ENCODE measurements at regions not wholly inside any gene's neighbourhood (a gene's known extent, or its start where the extent isn't known, plus 50 kb on each side); places are given as distances from the start of the nearest gene placed in this dataset.

DNA sequence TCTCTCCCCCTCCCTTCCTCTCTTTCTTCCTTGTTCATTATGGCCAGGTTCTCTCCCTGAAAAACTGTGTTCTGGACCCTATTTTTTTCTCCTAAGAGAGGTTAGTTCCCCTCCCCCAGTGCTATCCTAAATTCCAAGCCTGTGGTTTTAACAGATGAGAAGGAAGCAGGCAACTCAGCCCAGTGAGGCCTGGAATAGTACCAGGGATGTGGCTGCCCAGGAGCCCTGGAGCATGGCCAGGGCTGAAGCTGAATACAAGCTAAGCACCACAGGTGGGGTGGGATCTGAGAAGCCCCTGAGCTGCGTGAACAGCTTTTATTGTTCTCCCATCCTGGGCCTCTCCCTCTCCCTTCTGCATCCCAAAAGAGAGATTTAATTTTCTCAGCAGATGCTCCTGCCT is 1581.3 kb upstream of the TMEM132C start:
- H3K27me3 ChIP-seq (ENCODE audit: control insufficient read depth, insufficient read depth, low read length): no peaks in the 10 kb centered on the region
- no peak for DNase-seq (ENCODE audit: low read depth, low spot score)
- TF ChIP-seq, protein P1, sequence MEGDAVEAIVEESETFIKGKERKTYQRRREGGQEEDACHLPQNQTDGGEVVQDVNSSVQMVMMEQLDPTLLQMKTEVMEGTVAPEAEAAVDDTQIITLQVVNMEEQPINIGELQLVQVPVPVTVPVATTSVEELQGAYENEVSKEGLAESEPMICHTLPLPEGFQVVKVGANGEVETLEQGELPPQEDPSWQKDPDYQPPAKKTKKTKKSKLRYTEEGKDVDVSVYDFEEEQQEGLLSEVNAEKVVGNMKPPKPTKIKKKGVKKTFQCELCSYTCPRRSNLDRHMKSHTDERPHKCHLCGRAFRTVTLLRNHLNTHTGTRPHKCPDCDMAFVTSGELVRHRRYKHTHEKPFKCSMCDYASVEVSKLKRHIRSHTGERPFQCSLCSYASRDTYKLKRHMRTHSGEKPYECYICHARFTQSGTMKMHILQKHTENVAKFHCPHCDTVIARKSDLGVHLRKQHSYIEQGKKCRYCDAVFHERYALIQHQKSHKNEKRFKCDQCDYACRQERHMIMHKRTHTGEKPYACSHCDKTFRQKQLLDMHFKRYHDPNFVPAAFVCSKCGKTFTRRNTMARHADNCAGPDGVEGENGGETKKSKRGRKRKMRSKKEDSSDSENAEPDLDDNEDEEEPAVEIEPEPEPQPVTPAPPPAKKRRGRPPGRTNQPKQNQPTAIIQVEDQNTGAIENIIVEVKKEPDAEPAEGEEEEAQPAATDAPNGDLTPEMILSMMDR (IDR thresholded peaks at IDR 0.05; ENCODE audit: low read depth, low read length): no peak
- peaks cover 32% of the 10 kb centered on the region for H3K9me3 ChIP-seq (ENCODE audit: control insufficient read depth, insufficient read depth, low read length)
- H3K27ac ChIP-seq (ENCODE audit: low read depth, low read length): no peak overlapping the region
- POLR2A ChIA-PET: no interaction called here
- H3K4me3 ChIP-seq (ENCODE audit: low read depth, low read length): no peak overlapping the region
- CTCF ChIA-PET: no interaction called here

DNA sequence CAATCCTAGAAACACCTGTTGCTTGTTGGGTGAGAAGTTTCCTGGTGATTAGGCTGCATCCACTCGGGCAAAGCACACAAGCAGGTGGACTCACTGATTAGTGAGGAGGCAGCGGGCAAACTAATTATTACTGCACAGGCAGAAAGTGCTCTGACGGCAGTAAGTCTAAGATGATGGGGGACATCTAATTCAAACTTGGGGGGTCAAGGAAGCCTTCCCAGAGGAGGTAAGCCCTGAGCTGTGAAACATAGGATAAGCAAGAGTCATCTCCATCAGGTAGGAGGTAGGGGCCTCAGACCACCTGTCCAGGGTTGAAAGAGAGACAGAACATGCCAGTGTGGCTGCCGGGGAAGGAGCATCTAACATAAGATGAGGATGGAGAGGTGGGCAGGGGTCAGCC is 1578.4 kb upstream of the TMEM132C start:
- ChIA-PET POLR2A (no interaction called here), CTCF (no interaction called here)
- DNase-seq (ENCODE audit: low read depth, low spot score): no peak
- TF ChIP-seq, protein P1 (IDR thresholded peaks at IDR 0.05; ENCODE audit: low read depth, low read length): no peak
- peaks cover 42% of the 10 kb centered on the region for H3K9me3 ChIP-seq (ENCODE audit: control insufficient read depth, insufficient read depth, low read length)
- H3K4me3 ChIP-seq (ENCODE audit: low read depth, low read length): no peak overlapping the region
- no peaks in the 10 kb centered on the region for H3K27me3 ChIP-seq (ENCODE audit: control insufficient read depth, insufficient read depth, low read length)
- H3K27ac ChIP-seq (ENCODE audit: low read depth, low read length): no peak overlapping the region

DNA sequence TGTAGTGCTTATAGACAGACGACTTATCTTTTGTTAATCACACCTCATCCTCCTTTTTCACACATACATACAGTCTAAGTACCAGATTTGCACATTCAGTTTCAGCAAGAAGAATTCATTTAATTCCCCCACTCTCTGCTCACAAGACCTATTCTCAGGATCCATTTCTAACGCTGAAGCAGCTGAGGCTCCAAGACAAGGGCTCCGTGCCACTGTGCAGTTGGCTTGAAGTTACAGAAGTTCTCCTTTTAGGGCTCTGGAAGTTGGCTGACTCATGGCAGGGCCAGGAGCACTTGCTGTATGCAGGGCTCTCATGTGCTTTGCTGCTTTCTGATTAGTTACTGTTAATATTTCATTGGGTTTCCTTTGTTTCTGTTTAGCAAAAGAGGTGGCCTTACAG is 1566.9 kb upstream of the TMEM132C start:
- Histone ChIP-seq H3K9me3 (ENCODE audit: control insufficient read depth, insufficient read depth, low read length) (peaks cover 20% of the 10 kb centered on the region; the same call in 1 of the 2 replicates), H3K27ac (ENCODE audit: low read depth, low read length) (no peak overlapping the region), H3K4me3 (ENCODE audit: low read depth, low read length) (no peak overlapping the region), H3K27me3 (ENCODE audit: control insufficient read depth, insufficient read depth, low read length) (no peaks in the 10 kb centered on the region)
- no peak for DNase-seq (ENCODE audit: low read depth, low spot score)
- TF ChIP-seq, protein P1 (IDR thresholded peaks at IDR 0.05; ENCODE audit: low read depth, low read length): no peak
- CTCF ChIA-PET: no interaction called here
- POLR2A ChIA-PET: no interaction called here

DNA sequence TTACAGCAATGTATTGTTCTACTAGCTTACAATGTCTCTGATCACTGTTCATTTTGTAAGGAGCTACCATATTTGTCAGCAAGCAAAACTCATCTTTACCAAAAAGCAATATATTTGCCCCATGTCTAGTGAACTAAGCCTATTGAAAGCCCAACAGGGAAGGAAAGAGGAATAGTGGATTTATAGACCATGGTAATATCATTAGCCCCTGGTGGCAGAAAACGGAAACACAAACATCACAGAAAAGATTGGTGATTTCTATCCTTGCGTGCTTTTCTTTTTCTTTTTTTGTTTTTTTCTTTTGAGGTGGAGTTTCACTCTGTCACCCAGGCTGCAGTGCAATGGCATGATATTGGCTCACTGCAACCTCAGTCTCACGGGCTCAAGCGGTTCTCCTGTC is 1562.4 kb upstream of the TMEM132C start:
- H3K27ac ChIP-seq (ENCODE audit: low read depth, low read length): no peak overlapping the region
- H3K9me3 ChIP-seq (ENCODE audit: control insufficient read depth, insufficient read depth, low read length): peaks cover 9% of the 10 kb centered on the region
- H3K27me3 ChIP-seq (ENCODE audit: control insufficient read depth, insufficient read depth, low read length): no peaks in the 10 kb centered on the region
- CTCF ChIA-PET: no interaction called here
- TF ChIP-seq, protein P1 (IDR thresholded peaks at IDR 0.05; ENCODE audit: low read depth, low read length): no peak
- no peak for DNase-seq (ENCODE audit: low read depth, low spot score)
- no peak overlapping the region for H3K4me3 ChIP-seq (ENCODE audit: low read depth, low read length)
- POLR2A ChIA-PET: no interaction called here

DNA sequence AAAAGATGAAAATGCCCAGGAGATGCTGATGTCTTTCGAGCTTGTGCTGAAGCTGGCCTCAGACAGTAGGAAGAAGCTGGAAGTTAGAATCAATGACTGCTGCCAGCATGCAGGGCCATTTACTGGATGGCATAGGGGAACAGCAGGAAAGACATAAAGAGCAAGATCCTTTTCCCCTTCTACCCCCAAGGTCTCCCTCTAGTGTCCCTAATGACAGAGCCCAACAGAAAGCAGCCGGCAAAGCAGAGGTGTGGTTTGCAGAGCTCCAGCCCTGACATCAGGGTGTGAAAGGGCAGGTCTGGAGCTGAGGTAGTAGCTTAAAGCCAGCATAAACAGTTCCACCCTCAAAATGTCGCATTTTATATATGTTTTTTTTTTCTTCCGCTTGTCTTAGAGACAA is 1560.7 kb upstream of the TMEM132C start:
- Histone ChIP-seq H3K27ac (ENCODE audit: low read depth, low read length) (no peak overlapping the region), H3K4me3 (ENCODE audit: low read depth, low read length) (no peak overlapping the region), H3K9me3 (ENCODE audit: control insufficient read depth, insufficient read depth, low read length) (peaks cover 14% of the 10 kb centered on the region), H3K27me3 (ENCODE audit: control insufficient read depth, insufficient read depth, low read length) (no peaks in the 10 kb centered on the region)
- TF ChIP-seq, protein P1 (IDR thresholded peaks at IDR 0.05; ENCODE audit: low read depth, low read length): no peak
- POLR2A ChIA-PET: no interaction called here
- CTCF ChIA-PET: no interaction called here
- DNase-seq (ENCODE audit: low read depth, low spot score): no peak
